Gastroesophageal sphincter (tissue), 4 donors: ENCODE measurements at regions not wholly inside any gene's neighbourhood (a gene's known extent, or its start where the extent isn't known, plus 50 kb on each side); places are given as distances from the start of the nearest gene placed in this dataset.

Experiments used
- ATAC-seq: fragments of 150-250 bp; one replicate; pipeline ENCODE4 v1.9.1; 2016; ENCODE audit warnings: mild to moderate bottlenecking, moderate library complexity
- H3K27ac ChIP-seq, 4 donors: fragments of 200-600 bp; sonication (generic) in 3 of 4; 1 replicate in 3 of 4; 2 replicates in 1 of 4; pipeline ENCODE4 v1.5.1; 2016 to 2019
- H3K27me3 ChIP-seq: fragments of 200-600 bp; sonication (generic); one replicate; pipeline ENCODE4 v1.5.1; 2019
- H3K36me3 ChIP-seq, 2 donors: fragments of 200-600 bp; sonication (generic); one replicate each; pipeline ENCODE4 v1.5.1; 2019; ENCODE audit warnings: control low read depth in 1 of 2
- H3K4me1 ChIP-seq, 3 donors: fragments of 200-600 bp; sonication (generic); 1 replicate in 2 of 3; 2 replicates in 1 of 3; pipeline ENCODE4 v1.5.1; 2016 to 2019; ENCODE audit warnings: control low read depth in 2 of 3
- H3K4me3 ChIP-seq, 2 donors: fragments of 200-600 bp; sonication (generic); one replicate each; pipeline ENCODE4 v1.5.1; 2019; ENCODE audit warnings: mild to moderate bottlenecking in 1 of 2, moderate library complexity in 1 of 2
- H3K9me3 ChIP-seq, 3 donors: fragments of 200-600 bp; sonication (generic); one replicate each; pipeline ENCODE4 v1.5.1; 2017 to 2019; ENCODE audit warnings: control low read depth in 2 of 3
- CTCF ChIP-seq, 4 experiments: fragments of 200-600 bp in 2 of 4; fragments of 450-650 bp in 2 of 4; sonication (generic) in 1 of 4; IDR thresholded peaks; one replicate each; pipeline ENCODE4 v1.5.1; 2017 to 2019; ENCODE audit warnings: antibody characterized with exemption in 4 of 4, mild to moderate bottlenecking in 2 of 4, moderate library complexity in 2 of 4
- EP300 ChIP-seq: sonication (generic); formaldehyde crosslinking; IDR thresholded peaks from one replicate; pipeline ENCODE4 v1.6.1; 2017; ENCODE audit warnings: antibody characterized with exemption, mild to moderate bottlenecking
- POLR2A ChIP-seq, 2 donors: fragments of 450-650 bp; IDR thresholded peaks; one replicate each; pipeline ENCODE4 v1.6.1; 2017; ENCODE audit warnings: antibody characterized with exemption in 2 of 2, mild to moderate bottlenecking in 2 of 2, moderate library complexity in 1 of 2
- POLR2AphosphoS5 ChIP-seq: sonication (generic); formaldehyde crosslinking; IDR thresholded peaks from one replicate; pipeline ENCODE4 v1.6.1; 2017; ENCODE audit warnings: antibody characterized with exemption
- WGBS, 2 donors: methylation state at CpG; one replicate each; pipeline ENCODE4 v1.1.5; 2018; ENCODE audit warnings: low coverage in 1 of 2; 5-methylcytosine and 5-hydroxymethylcytosine counted together

GRCh38 chr17:45700171-45701090 is 83.7 kb upstream of the CRHR1 start:
- peaks cover 0 to 6% (median 0%) of the 10 kb centered on the region in 3 donors for H3K9me3 ChIP-seq
- no peak overlapping the region for H3K4me3 ChIP-seq
- no peak overlapping the region for H3K27ac ChIP-seq
- TF ChIP-seq CTCF (IDR thresholded peaks at IDR 0.05) (no peak), POLR2AphosphoS5 (no peak), EP300 (no peak), POLR2A (IDR thresholded peaks at IDR 0.05) (no peak)
- no peaks in the 10 kb centered on the region for H3K36me3 ChIP-seq
- WGBS, 2 donors, result 45 to 51% methylated on average over 4 to 7 of the region's 7 CpGs
- H3K27me3 ChIP-seq, result peaks cover 74% of the 10 kb centered on the region
- no peaks in the 10 kb centered on the region for H3K4me1 ChIP-seq
- ATAC-seq, result no peak

- H3K4me1 ChIP-seq, result no peaks in the 10 kb centered on the region
- no peak overlapping the region for H3K27ac ChIP-seq
- no peak for ATAC-seq
- H3K4me3 ChIP-seq, result no peak overlapping the region
- TF ChIP-seq EP300 (no peak), POLR2AphosphoS5 (no peak), CTCF (IDR thresholded peaks at IDR 0.05) (no peak), POLR2A (IDR thresholded peaks at IDR 0.05) (no peak)
- H3K27me3 ChIP-seq, result peaks cover 74% of the 10 kb centered on the region
- H3K36me3 ChIP-seq, result no peaks in the 10 kb centered on the region
- no peaks in the 10 kb centered on the region for H3K9me3 ChIP-seq
- WGBS, 2 donors, result 30% methylated on average over 1 of the region's 1 CpG; no CpG with 5 or more reads in 1 of the 2 donors
Measured at GRCh38 chr17:45702666-45703266, 81.4 kb upstream of the CRHR1 start.

GRCh38 chr17:45703348-45703747 is 80.8 kb upstream of the CRHR1 start:
- WGBS, 2 donors, result 44 to 60% methylated on average over 1 of the region's 5 CpGs
- Histone ChIP-seq H3K9me3 (no peaks in the 10 kb centered on the region), H3K4me1 (no peaks in the 10 kb centered on the region), H3K4me3 (no peak overlapping the region), H3K27me3 (peaks cover 76% of the 10 kb centered on the region), H3K27ac (no peak overlapping the region), H3K36me3 (no peaks in the 10 kb centered on the region)
- no peak for TF ChIP-seq POLR2A (IDR thresholded peaks at IDR 0.05)
- TF ChIP-seq POLR2AphosphoS5, result no peak
- TF ChIP-seq EP300, result no peak
- no peak for TF ChIP-seq CTCF (IDR thresholded peaks at IDR 0.05)
- ATAC-seq, result no peak

DNA sequence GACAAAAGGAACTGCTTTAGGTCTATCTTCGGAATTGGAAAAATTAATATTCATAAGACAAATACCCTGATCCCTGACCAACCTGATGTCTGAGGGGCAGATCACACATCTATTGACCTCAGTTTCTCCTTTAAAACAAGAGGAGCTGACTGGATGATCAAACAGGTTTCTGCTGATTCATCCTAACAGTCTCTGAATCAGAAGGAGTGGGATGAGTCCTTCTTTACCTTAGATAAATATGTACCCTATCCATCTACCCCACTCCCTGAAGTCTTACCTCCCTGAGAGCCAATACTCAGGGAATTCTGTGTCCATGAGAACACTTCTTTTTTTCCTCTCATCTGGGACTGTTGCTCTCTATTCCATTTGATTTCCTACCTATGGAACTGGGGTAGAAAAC is 80.3 kb upstream of the CRHR1 start:
- Histone ChIP-seq H3K27me3 (peaks cover 76% of the 10 kb centered on the region), H3K9me3 (no peaks in the 10 kb centered on the region), H3K36me3 (no peaks in the 10 kb centered on the region), H3K4me3 (no peak overlapping the region), H3K27ac (no peak overlapping the region), H3K4me1 (no peaks in the 10 kb centered on the region)
- TF ChIP-seq POLR2AphosphoS5 (no peak), EP300 (no peak), CTCF (IDR thresholded peaks at IDR 0.05) (no peak), POLR2A (IDR thresholded peaks at IDR 0.05) (no peak)
- WGBS, 2 donors, result 86% methylated on average over 1 of the region's 1 CpG; no CpG with 5 or more reads in 1 of the 2 donors
- no peak for ATAC-seq

DNA sequence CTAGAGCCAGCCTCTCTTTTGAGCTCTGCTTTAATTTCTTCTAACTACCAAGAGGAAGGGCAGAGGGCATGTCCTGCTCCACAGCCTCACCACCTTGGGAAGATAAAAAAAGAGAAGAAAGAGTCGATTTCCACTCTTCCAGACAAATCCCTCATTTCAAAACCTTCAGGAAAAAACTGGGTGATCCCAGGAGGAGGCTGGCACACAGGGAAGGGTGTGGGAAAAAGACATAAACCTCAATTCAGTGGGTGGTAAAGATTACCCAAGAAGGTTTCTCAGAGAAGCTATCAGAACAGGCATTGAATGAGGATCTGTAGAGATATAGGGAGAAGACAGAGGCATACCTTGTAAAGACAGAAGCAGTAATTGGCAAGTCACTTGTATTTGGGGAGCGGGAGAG is 79.9 kb upstream of the CRHR1 start:
- Histone ChIP-seq H3K9me3 (no peaks in the 10 kb centered on the region), H3K4me3 (no peak overlapping the region), H3K4me1 (no peaks in the 10 kb centered on the region), H3K36me3 (no peaks in the 10 kb centered on the region), H3K27ac (no peak overlapping the region), H3K27me3 (peaks cover 77% of the 10 kb centered on the region)
- no peak for ATAC-seq
- TF ChIP-seq CTCF (IDR thresholded peaks at IDR 0.05), result no peak
- no peak for TF ChIP-seq POLR2A (IDR thresholded peaks at IDR 0.05)
- no peak for TF ChIP-seq EP300
- no peak for TF ChIP-seq POLR2AphosphoS5
- 61 to 88% methylated on average over 1 to 2 of the region's 2 CpGs for WGBS, 2 donors
